K562 (cell line): ENCODE measurements at regions not wholly inside any gene's neighbourhood (a gene's known extent, or its start where the extent isn't known, plus 50 kb on each side); places are given as distances from the start of the nearest gene placed in this dataset.

Experiments
- ATAC-seq: fragments of 200-7000 bp; cut with Tn5 transposase; 3 replicates; pipeline ENCODE4 v1.9.1; 2020; ENCODE audit warnings: moderate library complexity
- BruUV-seq: library from RNA; stranded (reverse); fragments of 400-500 nt; replicated peaks from 2 replicates; lab custom pipeline; 2021; lab: Mats Ljungman, UMichigan
- CTCF ChIA-PET: fragments of 300-600 bp; formaldehyde crosslinking; extraction: SDS; loops from one replicate; lab custom pipeline; 2021; ENCODE audit warnings: low intra/inter-chr PET ratio; lab: Yijun Ruan, JAX
- POLR2A ChIA-PET: fragments of 300-600, 350-650 bp; sonication (Branson Sonifier 250); formaldehyde crosslinking; extraction: SDS; loops from one replicate; lab custom pipeline; 2021; ENCODE audit warnings: antibody characterized with exemption, inconsistent platforms; lab: Yijun Ruan, JAX
- DNase-seq, 4 experiments: peaks; one replicate each; pipeline versions ENCODE4 v3.0.0 to v3.0.0-alpha.2; 2011 to 2018; ENCODE audit warnings: low spot score in 3 of 4, mixed read lengths in 3 of 4; ENCODE audit errors: extremely low read depth in 1 of 4
- FAIRE-seq: peaks from 2 replicates; lab custom pipeline; 2011; peaks lifted over from hg19 to GRCh38; lab: Jason Lieb, UNC
- H2AFZ ChIP-seq: 2 replicates; pipeline ENCODE4 v1.6.0; 2011; ENCODE audit warnings: low read depth, low read length, control low read depth, inconsistent platforms
- H3K27ac ChIP-seq: fragments of 200-600 bp; 3 replicates; pipeline ENCODE4 v1.8.0; 2011; ENCODE audit warnings: low read depth, mild to moderate bottlenecking, control low read depth, inconsistent platforms, low read length, moderate library complexity, mixed read lengths; ENCODE audit errors: extremely low read depth
- H3K27me3 ChIP-seq, 2 experiments: fragments of 300-600 bp in 1 of 2; 2 replicates in 1 of 2; 3 replicates in 1 of 2; pipeline versions ENCODE4 v1.6.0 to v1.8.0; 2011; ENCODE audit warnings: inconsistent platforms in 2 of 2, low read length in 2 of 2, mild to moderate bottlenecking in 1 of 2, mixed read lengths in 1 of 2, moderate library complexity in 1 of 2; ENCODE audit not compliant: control insufficient read depth in 2 of 2, insufficient read depth in 2 of 2
- H3K36me3 ChIP-seq: fragments of 300-600 bp; 3 replicates; pipeline ENCODE4 v1.8.0; 2011; ENCODE audit warnings: mild to moderate bottlenecking, low read length, inconsistent platforms; ENCODE audit not compliant: control insufficient read depth, insufficient read depth
- H3K4me1 ChIP-seq, 2 experiments: fragments of 200-600 bp in 1 of 2; replicated peaks in 1 of 2; 2 replicates in 1 of 2; 3 replicates in 1 of 2; pipeline versions ENCODE4 v1.5.1 to v1.8.0; 2011; ENCODE audit warnings: inconsistent platforms in 2 of 2, low read length in 2 of 2, mild to moderate bottlenecking in 1 of 2, mixed read lengths in 1 of 2, moderate library complexity in 1 of 2; ENCODE audit not compliant: control insufficient read depth in 2 of 2, insufficient read depth in 2 of 2
- H3K4me2 ChIP-seq: 2 replicates; pipeline ENCODE4 v1.6.1; 2011; ENCODE audit warnings: low read length, control low read depth, inconsistent platforms, mixed read lengths; ENCODE audit not compliant: insufficient read depth
- H3K4me3 ChIP-seq: fragments of 200-600 bp; sonication (generic), shearing (Covaris generic); 2 replicates; pipeline ENCODE4 v1.5.1; 2016; ENCODE audit warnings: control low read depth, inconsistent platforms
- H3K79me2 ChIP-seq: fragments of 200-600 bp; 3 replicates; pipeline ENCODE4 v1.8.0; 2011; ENCODE audit warnings: low read length, inconsistent platforms; ENCODE audit not compliant: control insufficient read depth, insufficient read depth
- H3K9ac ChIP-seq, 2 experiments: 2 replicates each; pipeline versions ENCODE4 v1.6.0 to v1.6.1; 2011; ENCODE audit warnings: low read depth in 2 of 2, low read length in 2 of 2, control low read depth in 1 of 2, inconsistent platforms in 1 of 2, mild to moderate bottlenecking in 1 of 2, mixed read lengths in 1 of 2; ENCODE audit not compliant: insufficient read depth in 1 of 2
- H3K9me1 ChIP-seq: one replicate; pipeline ENCODE4 v1.6.0; 2011; ENCODE audit warnings: inconsistent platforms, mild to moderate bottlenecking, low read length, moderate library complexity; ENCODE audit not compliant: control insufficient read depth, insufficient read depth
- H3K9me3 ChIP-seq: replicated peaks from 2 replicates; pipeline ENCODE4 v1.5.1; 2011; ENCODE audit warnings: low read depth, low read length, inconsistent platforms; ENCODE audit not compliant: control insufficient read depth, insufficient read depth
- H4K20me1 ChIP-seq: replicated peaks from 2 replicates; pipeline ENCODE4 v1.6.1; 2011; ENCODE audit warnings: low read length, inconsistent platforms, mixed read lengths; ENCODE audit not compliant: control insufficient read depth, insufficient read depth
- ARID4B ChIP-seq: sonication (generic); formaldehyde crosslinking; IDR thresholded peaks from 2 replicates; pipeline ENCODE4 v1.8.0; 2022; ENCODE audit warnings: mild to moderate bottlenecking, missing genetic modification reagents
- FOXA3 ChIP-seq, 2 experiments: fragments of 450-650 bp in 1 of 2; sonication (generic) in 1 of 2; formaldehyde crosslinking; IDR thresholded peaks in 1 of 2; conservative IDR thresholded peaks in 1 of 2; 2 replicates each; pipeline versions ENCODE4 v1.4.0 to v1.8.0; 2020 to 2022; ENCODE audit warnings: mild to moderate bottlenecking in 2 of 2, missing genetic modification reagents in 1 of 2
- KLF1 ChIP-seq: fragments of 450-650 bp; IDR thresholded peaks from 2 replicates; pipeline ENCODE4 v1.6.1; 2016; ENCODE audit warnings: missing genetic modification characterization, missing compliant biosample characterization
- RERE ChIP-seq: sonication (generic); formaldehyde crosslinking; IDR thresholded peaks from 2 replicates; pipeline ENCODE4 v1.8.0; 2023; ENCODE audit warnings: missing genetic modification reagents, mild to moderate bottlenecking, borderline replicate concordance
- SIN3B ChIP-seq: fragments of 450-650 bp; IDR thresholded peaks from 2 replicates; pipeline ENCODE4 v1.6.1; 2017; ENCODE audit warnings: low read depth, mild to moderate bottlenecking, moderate library complexity
- WGBS: fragments of 100-300 bp; shearing (Covaris generic); methylation state at CpG from one replicate; pipeline ENCODE4 v1.1.6; 2016; ENCODE audit warnings: low coverage, mixed read lengths; ENCODE audit not compliant: insufficient coverage; ENCODE audit errors: missing lambda C conversion rate; 5-methylcytosine and 5-hydroxymethylcytosine counted together
- in situ Hi-C: fragments of 300-500 bp; cut with MboI; formaldehyde crosslinking; loops from 4 replicates; pipeline ENCODE4 v1.15.0; 2018; ENCODE audit warnings: inconsistent platforms, mixed read lengths
- intact Hi-C: fragments of 100-400 bp; cut with micrococcal nuclease; formaldehyde crosslinking; loops from 2 replicates; pipeline ENCODE4 v1.14.2; 2022
- TF ChIP-seq, protein P1 (sequence below): fragments of 450-650 bp; IDR thresholded peaks from 2 replicates; pipeline ENCODE4 v1.6.1; 2016; ENCODE audit warnings: missing biosample characterization, missing genetic modification characterization

DNA sequence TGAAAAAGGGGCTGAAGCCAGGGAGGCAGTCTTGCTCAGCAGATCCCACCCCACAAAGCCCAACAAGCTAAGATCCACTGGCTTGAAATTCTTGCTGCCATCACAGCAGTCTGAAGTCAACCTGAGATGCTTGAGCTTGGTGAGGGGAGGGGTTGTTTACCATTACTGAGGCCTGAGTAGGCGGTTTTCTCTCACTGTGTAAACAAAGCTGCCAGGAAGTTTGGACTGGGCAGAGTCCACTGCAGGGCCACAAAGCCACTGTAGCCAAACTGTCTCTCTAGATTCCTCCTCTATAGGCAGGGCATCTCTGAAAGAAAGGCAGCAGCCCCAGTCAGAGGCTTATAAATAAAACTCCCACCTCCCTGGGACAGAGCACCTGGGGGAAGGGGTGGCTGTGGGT, 746.1 kb upstream of the LRRC4C start:
- FAIRE-seq, result no peak
- TF ChIP-seq ARID4B (CRISPR knock-in tag) (no peak), RERE (CRISPR knock-in tag) (no peak), SIN3B (no peak), FOXA3 (CRISPR knock-in tag; conservative IDR thresholded peaks at IDR 0.05 in 1 of 2, IDR thresholded peaks at IDR 0.05 in 1 of 2) (no peak), KLF1 (no peak)
- TF ChIP-seq, protein P1, sequence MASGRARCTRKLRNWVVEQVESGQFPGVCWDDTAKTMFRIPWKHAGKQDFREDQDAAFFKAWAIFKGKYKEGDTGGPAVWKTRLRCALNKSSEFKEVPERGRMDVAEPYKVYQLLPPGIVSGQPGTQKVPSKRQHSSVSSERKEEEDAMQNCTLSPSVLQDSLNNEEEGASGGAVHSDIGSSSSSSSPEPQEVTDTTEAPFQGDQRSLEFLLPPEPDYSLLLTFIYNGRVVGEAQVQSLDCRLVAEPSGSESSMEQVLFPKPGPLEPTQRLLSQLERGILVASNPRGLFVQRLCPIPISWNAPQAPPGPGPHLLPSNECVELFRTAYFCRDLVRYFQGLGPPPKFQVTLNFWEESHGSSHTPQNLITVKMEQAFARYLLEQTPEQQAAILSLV (tag), result no peak
- in situ Hi-C loops, result no loop called here

More for the DNA sequence above, 746.1 kb upstream of the LRRC4C start:
- H3K27ac ChIP-seq, result no peak overlapping the region
- no TSS peak for BruUV-seq
- no peak overlapping the region for H3K4me3 ChIP-seq
- H3K27me3 ChIP-seq, result no peaks in the 10 kb centered on the region
- 0% methylated on average over 1 of the region's 1 CpG for WGBS
- intact Hi-C loops, result no loop called here
- H3K36me3 ChIP-seq, result no peaks in the 10 kb centered on the region
- H4K20me1 ChIP-seq, result no peaks in the 10 kb centered on the region
- ChIA-PET POLR2A (no interaction called here), CTCF (no interaction called here)
- no peak overlapping the region for H2AFZ ChIP-seq
- no peaks in the 10 kb centered on the region for H3K9me1 ChIP-seq
- no peak overlapping the region for H3K4me2 ChIP-seq
- ATAC-seq, result no peak
- DNase-seq, result no peak
- no peaks in the 10 kb centered on the region for H3K4me1 ChIP-seq
- no peak overlapping the region for H3K9ac ChIP-seq
- H3K79me2 ChIP-seq, result no peaks in the 10 kb centered on the region
- no peaks in the 10 kb centered on the region for H3K9me3 ChIP-seq
